GM19043 (cell line): ENCODE measurements at regions not wholly inside any gene's neighbourhood (a gene's known extent, or its start where the extent isn't known, plus 50 kb on each side); places are given as distances from the start of the nearest gene placed in this dataset.
"Not testable (repeated sequence)": the region's sequence is repeated elsewhere in the genome, so short reads cannot be mapped to it uniquely, and the experiment has no call there.

Experiments
- ATAC-seq: cut with Tn5 transposase; IDR thresholded peaks from one replicate; pipeline ENCODE4 v1.9.1; 2021; ENCODE audit warnings: low read depth; ENCODE audit not compliant: unreplicated experiment

DNA sequence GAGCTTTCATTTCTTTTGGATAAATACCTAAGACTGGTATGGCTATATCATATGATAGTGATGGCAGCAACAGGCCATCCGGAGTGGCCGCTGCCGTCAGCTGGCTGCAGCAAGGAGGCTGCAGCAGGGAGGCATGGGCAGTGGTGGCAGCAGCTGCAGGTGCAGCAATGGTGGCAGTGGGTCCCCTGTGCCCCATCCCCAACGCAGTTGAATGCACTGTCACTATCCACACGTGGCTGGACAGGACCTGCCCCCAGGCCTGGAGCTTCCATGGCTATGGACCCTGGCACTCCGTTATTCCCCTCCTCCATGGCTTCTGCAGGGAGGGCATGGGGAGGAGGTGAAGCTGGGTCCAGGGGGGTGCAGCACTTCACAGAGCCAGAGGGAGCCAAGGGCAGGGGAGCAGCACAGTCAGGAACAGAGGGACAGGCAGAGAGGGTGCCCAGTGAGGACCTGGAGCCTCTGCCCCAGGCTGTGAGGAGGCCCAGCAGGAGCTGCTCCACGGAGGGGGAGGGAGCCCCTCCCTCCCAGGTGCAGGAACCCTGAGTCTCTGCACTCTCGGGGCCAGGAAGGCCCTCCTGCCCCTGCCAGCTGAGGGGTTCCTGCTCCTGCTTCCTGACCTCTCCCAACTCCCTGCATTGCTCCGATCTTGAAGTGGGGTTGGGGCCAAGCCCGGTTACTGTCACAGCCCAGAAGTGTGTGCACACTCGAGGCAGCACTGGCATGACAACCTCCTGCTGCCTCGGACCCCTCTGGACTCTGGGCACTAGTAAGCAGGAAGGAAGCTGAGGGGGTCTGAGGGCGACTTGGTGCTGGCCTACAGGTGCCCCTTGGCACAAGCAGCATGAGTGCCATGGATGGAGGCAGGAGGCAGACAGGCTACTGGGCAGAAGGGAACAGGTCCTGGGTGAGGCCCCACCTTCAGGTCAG is 466.3 kb downstream of the GUCY1A2 start:
- no peak for ATAC-seq

- no peak for ATAC-seq
These were observed 465.5 kb downstream of the GUCY1A2 start for GRCh38 chr11:106552694-106553203.

DNA sequence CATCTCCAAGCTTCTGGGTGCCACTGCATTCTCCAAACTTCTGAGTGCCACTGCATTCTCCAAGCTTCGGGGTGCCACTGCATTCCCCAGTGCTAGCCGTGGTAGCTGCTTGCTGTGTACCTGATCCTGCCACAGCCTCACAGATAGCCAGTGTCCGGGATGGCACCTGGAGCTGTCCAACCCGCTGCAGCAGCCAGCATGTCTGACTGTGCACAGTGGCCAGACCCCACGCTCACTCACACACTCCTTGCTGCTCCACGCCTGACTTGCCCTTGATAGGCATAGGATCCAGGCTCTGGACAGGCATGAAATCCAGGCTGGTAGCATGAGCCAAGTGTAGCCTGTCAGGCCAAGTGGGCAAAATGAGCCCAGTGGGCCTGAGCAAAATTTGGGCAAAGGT is 465.0 kb downstream of the GUCY1A2 start:
- no peak for ATAC-seq

DNA sequence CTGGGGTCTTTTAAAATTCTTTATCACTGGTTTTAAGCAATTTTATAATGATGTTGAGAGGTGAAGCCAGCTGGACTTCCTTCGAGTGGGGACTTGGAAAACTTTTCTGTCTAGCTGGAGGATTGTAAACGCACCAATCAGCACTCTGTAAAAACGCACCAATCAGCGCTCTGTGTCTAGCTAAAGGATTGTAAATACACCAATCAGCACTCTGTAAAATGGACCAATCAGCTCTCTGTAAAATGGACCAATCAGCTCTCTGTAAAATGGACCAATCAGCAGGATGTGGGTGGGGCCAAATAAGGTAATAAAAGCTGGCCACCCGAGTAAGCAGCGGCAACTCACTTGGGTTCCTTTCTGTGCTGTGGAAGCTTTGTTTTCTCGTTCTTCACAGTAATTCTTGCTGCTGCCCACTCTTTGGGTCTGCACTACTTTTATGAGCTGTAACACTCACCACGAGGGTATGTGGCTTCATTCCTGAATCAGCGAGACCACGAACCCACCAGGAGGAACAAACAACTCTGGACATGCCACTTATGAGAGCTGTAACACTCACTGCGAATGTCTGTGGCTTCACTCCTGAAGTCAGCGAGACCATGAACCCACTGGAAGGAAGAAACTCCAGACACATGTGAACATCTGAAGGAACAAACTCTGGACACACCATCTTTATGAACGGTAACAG is 462.6 kb downstream of the GUCY1A2 start:
- ATAC-seq = not testable (repeated sequence)

GRCh38 chr11:106565326-106565725 is 452.9 kb downstream of the GUCY1A2 start:
- ATAC-seq = no peak

DNA sequence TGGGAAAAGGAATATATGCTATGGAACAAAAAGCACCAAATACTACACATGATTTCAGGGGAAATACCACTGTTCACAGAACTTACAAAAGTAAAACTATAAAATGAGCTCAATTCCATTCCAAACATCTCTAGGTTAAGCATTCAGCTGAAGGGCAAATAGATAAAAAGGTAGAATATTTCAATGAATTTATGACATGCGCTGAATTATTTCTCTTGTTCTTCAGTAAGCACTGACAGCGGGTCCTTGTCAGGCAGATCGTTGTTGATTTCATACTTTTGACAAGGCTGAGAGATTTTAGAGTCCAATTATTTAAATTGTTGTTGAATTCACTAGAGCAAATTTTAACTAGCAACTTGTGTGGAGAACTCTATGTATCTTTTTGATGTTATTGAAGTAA is 449.6 kb downstream of the GUCY1A2 start:
- ATAC-seq = no peak

DNA sequence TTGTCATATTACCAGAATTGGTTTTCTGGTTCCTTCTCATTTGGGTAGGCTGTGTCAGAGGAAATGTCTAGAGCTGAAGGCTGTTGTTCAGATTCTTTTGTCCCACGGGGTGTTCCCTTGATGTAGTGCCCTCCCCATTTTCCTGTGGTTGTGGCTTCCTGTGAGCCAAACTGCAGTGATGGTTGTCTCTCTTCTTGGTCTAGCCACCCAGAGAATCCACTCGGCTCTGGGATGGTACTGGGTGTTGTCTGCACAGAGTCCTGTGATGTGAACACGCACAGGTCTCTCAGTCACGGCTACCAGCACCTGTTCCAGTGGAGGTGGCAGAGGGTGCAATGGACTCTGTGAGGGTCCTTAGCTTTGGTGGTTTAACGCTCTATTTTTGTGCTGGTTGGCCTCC is 440.9 kb downstream of the GUCY1A2 start:
- not testable (repeated sequence) for ATAC-seq

DNA sequence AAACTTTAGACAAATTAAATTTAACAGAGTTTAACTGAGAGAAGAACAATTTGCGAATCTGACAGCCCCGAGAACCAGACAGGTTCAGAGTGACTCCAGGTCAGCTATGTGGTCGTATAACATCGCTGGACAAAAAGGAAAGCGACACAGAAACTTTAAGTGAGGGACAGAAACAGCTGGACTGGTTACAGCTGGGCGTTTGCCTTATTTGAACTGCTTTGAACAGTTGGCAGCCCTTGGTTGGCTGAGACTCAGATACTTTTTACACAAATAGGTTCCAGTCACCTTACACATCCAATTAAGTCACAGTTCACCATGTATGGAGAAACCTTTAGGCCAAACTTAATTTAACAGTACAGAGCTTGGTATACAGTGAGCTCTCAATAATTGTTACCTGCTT is 436.9 kb downstream of the GUCY1A2 start:
- ATAC-seq = no peak

GRCh38 chr11:106585061-106585460 is 433.2 kb downstream of the GUCY1A2 start:
- ATAC-seq = no peak

DNA sequence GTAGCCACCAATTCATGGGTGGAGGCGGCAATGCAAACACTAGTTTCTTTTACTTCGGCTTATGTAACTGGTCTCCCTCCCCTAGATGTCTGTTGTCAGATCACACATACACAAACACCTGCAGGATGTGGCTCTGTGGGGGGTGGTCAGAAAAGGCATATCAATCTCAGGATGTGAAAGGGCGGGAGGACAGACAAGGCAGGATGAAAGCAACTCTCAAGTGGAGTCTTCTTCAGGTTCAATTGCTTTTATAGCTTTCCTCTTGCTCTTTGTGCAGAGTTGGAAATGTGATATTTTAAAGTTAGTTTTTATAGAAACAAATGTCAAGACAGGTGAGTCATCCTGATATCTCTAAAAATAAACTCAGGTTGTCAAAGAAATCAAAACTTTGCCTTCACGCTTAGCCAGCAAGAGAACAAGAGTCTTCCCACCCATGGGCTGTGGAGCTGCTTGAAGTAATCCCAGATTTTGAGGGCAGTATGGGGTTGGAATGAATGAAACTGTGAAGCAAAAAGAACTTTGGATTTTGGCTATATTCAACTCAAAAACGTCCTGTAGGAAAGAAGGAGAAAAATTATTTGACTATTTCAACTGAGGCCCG is 423.4 kb downstream of the GUCY1A2 start:
- no peak for ATAC-seq

- no peak for ATAC-seq
These were observed 416.5 kb downstream of the GUCY1A2 start for GRCh38 chr11:106601684-106602297.

GRCh38 chr11:106608677-106609076 is 409.6 kb downstream of the GUCY1A2 start:
- ATAC-seq = no peak

DNA sequence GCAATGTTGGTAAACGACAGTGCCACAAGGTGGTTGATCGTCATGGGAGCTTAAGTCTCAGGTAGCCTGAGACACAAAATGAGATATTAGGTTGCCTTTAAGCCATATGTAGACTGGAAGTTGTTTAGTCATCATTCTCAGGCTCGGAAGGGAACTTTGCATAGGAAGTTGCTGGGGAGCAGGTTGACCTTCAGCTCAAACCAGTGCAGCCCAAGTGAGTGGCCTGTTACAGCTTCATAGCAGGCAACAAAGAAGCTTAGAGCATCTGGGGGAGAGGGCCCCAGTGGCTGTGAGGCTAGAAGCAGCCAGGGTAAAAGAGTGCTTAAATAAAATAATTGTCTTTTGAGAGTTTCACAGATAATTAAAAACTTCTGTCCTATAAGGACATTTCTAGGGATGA is 404.0 kb downstream of the GUCY1A2 start:
- no peak for ATAC-seq

- ATAC-seq = no peak
These were observed 398.8 kb downstream of the GUCY1A2 start for GRCh38 chr11:106619320-106619990.

DNA sequence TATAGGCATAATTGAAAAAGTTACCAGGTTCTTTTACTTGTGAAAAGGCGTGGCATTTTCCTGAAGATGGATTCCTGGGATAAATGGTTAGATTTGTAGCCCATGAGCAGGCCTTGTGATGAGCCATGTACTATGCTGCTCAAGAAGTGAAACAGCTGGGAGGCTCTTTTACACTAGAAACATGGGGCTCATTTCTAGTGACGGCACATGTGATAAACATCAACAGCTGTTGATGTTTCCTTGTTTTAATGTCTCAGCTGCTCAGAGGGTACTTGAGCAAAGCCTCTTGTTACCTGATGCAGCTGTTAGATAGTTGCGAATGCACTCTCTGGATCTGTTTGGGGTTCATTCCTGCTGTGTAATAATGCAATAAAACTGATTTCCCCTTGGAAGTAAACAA is 396.8 kb downstream of the GUCY1A2 start:
- no peak for ATAC-seq
